SU-DHL-6 (cell line): ENCODE measurements at regions not wholly inside any gene's neighbourhood (a gene's known extent, or its start where the extent isn't known, plus 50 kb on each side); places are given as distances from the start of the nearest gene placed in this dataset.

Experiments
- H2AFZ ChIP-seq: fragments of 200-600 bp; sonication (generic); 2 replicates; pipeline ENCODE4 v1.6.1; 2014; ENCODE audit warnings: low read depth, mild to moderate bottlenecking, moderate library complexity, mixed read lengths, antibody characterized with exemption, low read length; ENCODE audit not compliant: severe bottlenecking
- H3F3A ChIP-seq: fragments of 200-600 bp; shearing (Covaris generic); 2 replicates; pipeline ENCODE4 v1.6.0; 2016; ENCODE audit warnings: antibody characterized with exemption, mild to moderate bottlenecking; ENCODE audit not compliant: insufficient read depth
- H3K27ac ChIP-seq: fragments of 200-600 bp; sonication (generic); 2 replicates; pipeline ENCODE4 v1.5.1; 2016; ENCODE audit warnings: low read depth, mild to moderate bottlenecking, low read length, moderate library complexity, mixed read lengths
- H3K27me3 ChIP-seq: fragments of 200-600 bp; sonication (generic), shearing (Covaris generic); 2 replicates; pipeline ENCODE4 v1.6.0; 2014; ENCODE audit warnings: mild to moderate bottlenecking, low read length
- H3K36me3 ChIP-seq: fragments of 200-600 bp; sonication (generic); 2 replicates; pipeline ENCODE4 v1.6.1; 2014; ENCODE audit warnings: mild to moderate bottlenecking, low read length, mixed read lengths
- H3K4me2 ChIP-seq: fragments of 300-600, 200-600 bp; shearing (Covaris generic), sonication (generic); 2 replicates; pipeline ENCODE4 v1.6.0; 2014; ENCODE audit warnings: low read length, low read depth, mild to moderate bottlenecking; ENCODE audit not compliant: poor library complexity, severe bottlenecking
- H3K4me3 ChIP-seq: fragments of 200-600 bp; sonication (generic); 2 replicates; pipeline ENCODE4 v1.5.1; 2014; ENCODE audit warnings: antibody characterized with exemption, low read length, mild to moderate bottlenecking, mixed read lengths; ENCODE audit not compliant: insufficient read depth, poor library complexity, severe bottlenecking
- H3K79me2 ChIP-seq: fragments of 200-600 bp; sonication (generic); 2 replicates; pipeline ENCODE4 v1.6.1; 2014; ENCODE audit warnings: mild to moderate bottlenecking, low read length, moderate library complexity; ENCODE audit not compliant: insufficient read depth
- H3K9ac ChIP-seq: fragments of 200-600 bp; sonication (generic); 2 replicates; pipeline ENCODE4 v1.7.0; 2014; ENCODE audit warnings: mild to moderate bottlenecking, low read length
- H3K9me2 ChIP-seq: fragments of 200-600 bp; sonication (generic); replicated peaks from 2 replicates; pipeline ENCODE4 v1.6.1; 2014; ENCODE audit warnings: low read length; ENCODE audit not compliant: insufficient read depth
- H3K9me3 ChIP-seq: fragments of 200-600 bp; sonication (generic); 2 replicates; pipeline ENCODE4 v1.6.1; 2014; ENCODE audit warnings: low read length, mixed read lengths; ENCODE audit not compliant: insufficient read depth
- H4K20me1 ChIP-seq: fragments of 200-600 bp; sonication (generic); 2 replicates; pipeline ENCODE4 v1.6.1; 2014; ENCODE audit warnings: low read depth, mild to moderate bottlenecking, antibody characterized with exemption, low read length, moderate library complexity, mixed read lengths
- CTCF ChIP-seq: fragments of 200-600 bp; sonication (generic); IDR thresholded peaks from one replicate; pipeline ENCODE4 v1.5.1; 2017; ENCODE audit warnings: antibody characterized with exemption, mild to moderate bottlenecking, low read length, moderate library complexity; ENCODE audit not compliant: insufficient read depth, poor library complexity, severe bottlenecking
- EZH2phosphoT487 ChIP-seq: fragments of 200-600 bp; sonication (generic), shearing (Covaris generic); conservative IDR thresholded peaks from 2 replicates; pipeline ENCODE4 v1.6.1; 2018; ENCODE audit warnings: mild to moderate bottlenecking, antibody characterized with exemption, low read length, moderate library complexity, mixed read lengths

GRCh38 chr6:132198896-132199295 lies 202.4 kb downstream of the MOXD1 start:
- no peak overlapping the region for H3K4me2 ChIP-seq
- no peaks in the 10 kb centered on the region for H3K9me2 ChIP-seq
- H2AFZ ChIP-seq, result no peak overlapping the region
- no peak overlapping the region for H3K9ac ChIP-seq
- H3F3A ChIP-seq, result no peaks in the 10 kb centered on the region
- no peak overlapping the region for H3K27ac ChIP-seq
- H4K20me1 ChIP-seq, result no peaks in the 10 kb centered on the region
- H3K79me2 ChIP-seq, result no peaks in the 10 kb centered on the region
- H3K9me3 ChIP-seq, result no peaks in the 10 kb centered on the region
- no peaks in the 10 kb centered on the region for H3K36me3 ChIP-seq
- TF ChIP-seq EZH2phosphoT487 (no peak), CTCF (no peak)
- H3K4me3 ChIP-seq, result no peak overlapping the region
- no peaks in the 10 kb centered on the region for H3K27me3 ChIP-seq

DNA sequence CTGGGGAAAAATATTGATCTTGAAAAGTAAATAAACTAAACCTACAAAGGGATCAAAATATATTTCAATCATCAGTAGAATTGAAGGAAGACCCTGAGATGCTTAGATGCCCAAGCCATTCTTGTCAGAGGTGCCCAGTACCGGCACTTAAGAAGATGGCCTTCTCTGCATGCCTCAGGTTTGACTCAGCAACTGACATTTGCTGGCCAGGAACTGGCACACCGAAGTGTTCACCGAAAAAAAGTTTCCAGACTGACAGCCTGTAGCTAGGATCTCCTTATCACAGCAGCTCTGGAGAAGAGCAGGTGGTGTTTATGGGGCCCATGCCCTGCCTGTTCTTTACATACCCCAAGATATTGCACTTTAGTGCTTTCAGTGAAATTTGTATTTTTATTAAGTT lies 203.2 kb downstream of the MOXD1 start:
- no peaks in the 10 kb centered on the region for H4K20me1 ChIP-seq
- H3K9ac ChIP-seq, result no peak overlapping the region
- H3K27ac ChIP-seq, result no peak overlapping the region
- H3K27me3 ChIP-seq, result no peaks in the 10 kb centered on the region
- H2AFZ ChIP-seq, result no peak overlapping the region
- no peaks in the 10 kb centered on the region for H3K79me2 ChIP-seq
- TF ChIP-seq EZH2phosphoT487 (no peak), CTCF (no peak)
- H3K36me3 ChIP-seq, result no peaks in the 10 kb centered on the region
- H3F3A ChIP-seq, result no peaks in the 10 kb centered on the region
- no peak overlapping the region for H3K4me3 ChIP-seq
- no peaks in the 10 kb centered on the region for H3K9me2 ChIP-seq
- no peak overlapping the region for H3K4me2 ChIP-seq
- no peaks in the 10 kb centered on the region for H3K9me3 ChIP-seq

DNA sequence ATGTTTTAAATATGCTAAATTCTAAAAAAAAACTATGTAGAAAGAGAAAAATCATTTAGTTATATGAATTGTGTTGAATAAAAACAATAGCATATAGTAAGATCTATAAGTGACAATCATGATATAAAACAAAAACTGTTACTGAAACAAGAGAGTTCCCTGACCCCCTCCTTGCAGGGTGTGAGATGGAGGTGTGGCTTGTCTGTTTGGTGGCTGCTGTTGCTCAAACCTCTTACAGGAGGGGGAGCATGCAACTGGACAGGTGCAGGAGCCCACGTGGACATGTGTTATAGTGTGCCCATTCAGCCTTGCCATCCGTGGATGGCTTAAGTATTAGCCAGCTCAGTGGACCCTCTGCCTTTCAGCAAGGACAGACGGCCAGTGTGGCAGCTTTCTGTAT lies 206.7 kb downstream of the MOXD1 start:
- H3K27me3 ChIP-seq, result no peaks in the 10 kb centered on the region
- no peak overlapping the region for H3K4me3 ChIP-seq
- H2AFZ ChIP-seq, result no peak overlapping the region
- no peak overlapping the region for H3K4me2 ChIP-seq
- TF ChIP-seq CTCF (no peak), EZH2phosphoT487 (no peak)
- H3K9ac ChIP-seq, result no peak overlapping the region
- no peaks in the 10 kb centered on the region for H4K20me1 ChIP-seq
- no peaks in the 10 kb centered on the region for H3K9me3 ChIP-seq
- no peaks in the 10 kb centered on the region for H3K36me3 ChIP-seq
- no peaks in the 10 kb centered on the region for H3K79me2 ChIP-seq
- H3F3A ChIP-seq, result no peaks in the 10 kb centered on the region
- no peaks in the 10 kb centered on the region for H3K9me2 ChIP-seq
- no peak overlapping the region for H3K27ac ChIP-seq

- Histone ChIP-seq H3K27me3 (no peaks in the 10 kb centered on the region), H4K20me1 (no peaks in the 10 kb centered on the region), H3F3A (no peaks in the 10 kb centered on the region), H3K79me2 (no peaks in the 10 kb centered on the region), H3K9me2 (no peaks in the 10 kb centered on the region), H3K9me3 (no peaks in the 10 kb centered on the region), H3K9ac (no peak overlapping the region), H3K27ac (no peak overlapping the region), H3K4me2 (no peak overlapping the region), H2AFZ (no peak overlapping the region), H3K36me3 (no peaks in the 10 kb centered on the region), H3K4me3 (no peak overlapping the region)
- no peak for TF ChIP-seq EZH2phosphoT487
- no peak for TF ChIP-seq CTCF
These were observed 208.6 kb downstream of the MOXD1 start for GRCh38 chr6:132192631-132193030.
